K562 (cell line): ENCODE measurements at regions not wholly inside any gene's neighbourhood (a gene's known extent, or its start where the extent isn't known, plus 50 kb on each side); places are given as distances from the start of the nearest gene placed in this dataset.

ENCODE experiments used
- ATAC-seq: fragments of 200-7000 bp; cut with Tn5 transposase; 3 replicates; pipeline ENCODE4 v1.9.1; 2020; ENCODE audit warnings: moderate library complexity
- BruUV-seq: library from RNA; stranded (reverse); fragments of 400-500 nt; replicated peaks from 2 replicates; lab custom pipeline; 2021; lab: Mats Ljungman, UMichigan
- CTCF ChIA-PET: fragments of 300-600 bp; formaldehyde crosslinking; extraction: SDS; loops from one replicate; lab custom pipeline; 2021; ENCODE audit warnings: low intra/inter-chr PET ratio; lab: Yijun Ruan, JAX
- POLR2A ChIA-PET: fragments of 300-600, 350-650 bp; sonication (Branson Sonifier 250); formaldehyde crosslinking; extraction: SDS; loops from one replicate; lab custom pipeline; 2021; ENCODE audit warnings: antibody characterized with exemption, inconsistent platforms; lab: Yijun Ruan, JAX
- DNase-seq, 4 experiments: peaks; one replicate each; pipeline versions ENCODE4 v3.0.0 to v3.0.0-alpha.2; 2011 to 2018; ENCODE audit warnings: low spot score in 3 of 4, mixed read lengths in 3 of 4; ENCODE audit errors: extremely low read depth in 1 of 4
- FAIRE-seq: peaks from 2 replicates; lab custom pipeline; 2011; peaks lifted over from hg19 to GRCh38; lab: Jason Lieb, UNC
- H2AFZ ChIP-seq: 2 replicates; pipeline ENCODE4 v1.6.0; 2011; ENCODE audit warnings: low read depth, low read length, control low read depth, inconsistent platforms
- H3K27ac ChIP-seq: fragments of 200-600 bp; 3 replicates; pipeline ENCODE4 v1.8.0; 2011; ENCODE audit warnings: low read depth, mild to moderate bottlenecking, control low read depth, inconsistent platforms, low read length, moderate library complexity, mixed read lengths; ENCODE audit errors: extremely low read depth
- H3K27me3 ChIP-seq, 2 experiments: fragments of 300-600 bp in 1 of 2; 2 replicates in 1 of 2; 3 replicates in 1 of 2; pipeline versions ENCODE4 v1.6.0 to v1.8.0; 2011; ENCODE audit warnings: inconsistent platforms in 2 of 2, low read length in 2 of 2, mild to moderate bottlenecking in 1 of 2, mixed read lengths in 1 of 2, moderate library complexity in 1 of 2; ENCODE audit not compliant: control insufficient read depth in 2 of 2, insufficient read depth in 2 of 2
- H3K36me3 ChIP-seq: fragments of 300-600 bp; 3 replicates; pipeline ENCODE4 v1.8.0; 2011; ENCODE audit warnings: mild to moderate bottlenecking, low read length, inconsistent platforms; ENCODE audit not compliant: control insufficient read depth, insufficient read depth
- H3K4me1 ChIP-seq, 2 experiments: fragments of 200-600 bp in 1 of 2; replicated peaks in 1 of 2; 2 replicates in 1 of 2; 3 replicates in 1 of 2; pipeline versions ENCODE4 v1.5.1 to v1.8.0; 2011; ENCODE audit warnings: inconsistent platforms in 2 of 2, low read length in 2 of 2, mild to moderate bottlenecking in 1 of 2, mixed read lengths in 1 of 2, moderate library complexity in 1 of 2; ENCODE audit not compliant: control insufficient read depth in 2 of 2, insufficient read depth in 2 of 2
- H3K4me2 ChIP-seq: 2 replicates; pipeline ENCODE4 v1.6.1; 2011; ENCODE audit warnings: low read length, control low read depth, inconsistent platforms, mixed read lengths; ENCODE audit not compliant: insufficient read depth
- H3K4me3 ChIP-seq: fragments of 200-600 bp; sonication (generic), shearing (Covaris generic); 2 replicates; pipeline ENCODE4 v1.5.1; 2016; ENCODE audit warnings: control low read depth, inconsistent platforms
- H3K79me2 ChIP-seq: fragments of 200-600 bp; 3 replicates; pipeline ENCODE4 v1.8.0; 2011; ENCODE audit warnings: low read length, inconsistent platforms; ENCODE audit not compliant: control insufficient read depth, insufficient read depth
- H3K9ac ChIP-seq, 2 experiments: 2 replicates each; pipeline versions ENCODE4 v1.6.0 to v1.6.1; 2011; ENCODE audit warnings: low read depth in 2 of 2, low read length in 2 of 2, control low read depth in 1 of 2, inconsistent platforms in 1 of 2, mild to moderate bottlenecking in 1 of 2, mixed read lengths in 1 of 2; ENCODE audit not compliant: insufficient read depth in 1 of 2
- H3K9me1 ChIP-seq: one replicate; pipeline ENCODE4 v1.6.0; 2011; ENCODE audit warnings: inconsistent platforms, mild to moderate bottlenecking, low read length, moderate library complexity; ENCODE audit not compliant: control insufficient read depth, insufficient read depth
- H3K9me3 ChIP-seq: replicated peaks from 2 replicates; pipeline ENCODE4 v1.5.1; 2011; ENCODE audit warnings: low read depth, low read length, inconsistent platforms; ENCODE audit not compliant: control insufficient read depth, insufficient read depth
- H4K20me1 ChIP-seq: replicated peaks from 2 replicates; pipeline ENCODE4 v1.6.1; 2011; ENCODE audit warnings: low read length, inconsistent platforms, mixed read lengths; ENCODE audit not compliant: control insufficient read depth, insufficient read depth
- BRF1 ChIP-seq: IDR thresholded peaks from 3 replicates; pipeline ENCODE4 v1.6.1; 2011; ENCODE audit warnings: borderline replicate concordance, mild to moderate bottlenecking; ENCODE audit not compliant: insufficient read length; ENCODE audit errors: extremely low read depth
- CEBPG ChIP-seq, 3 experiments: fragments of 200-800 bp in 1 of 3; sonication (Bioruptor generic) in 1 of 3; sonication (generic) in 1 of 3; formaldehyde crosslinking in 1 of 3; IDR thresholded peaks in 2 of 3; conservative IDR thresholded peaks in 1 of 3; 2 replicates each; pipeline versions ENCODE4 v1.6.1 to v1.8.0; 2016 to 2022; ENCODE audit warnings: missing compliant biosample characterization in 2 of 3, missing genetic modification characterization in 2 of 3, mild to moderate bottlenecking in 1 of 3, missing genetic modification reagents in 1 of 3
- E2F3 ChIP-seq: fragments of 250-450 bp; sonication (Bioruptor Pico); IDR thresholded peaks from 2 replicates; pipeline ENCODE4 v1.4.0; 2020; ENCODE audit warnings: mild to moderate bottlenecking
- HEY1 ChIP-seq: fragments of 250-450 bp; sonication (Bioruptor Pico); IDR thresholded peaks from 2 replicates; pipeline ENCODE4 v1.5.0; 2020; ENCODE audit warnings: mild to moderate bottlenecking, moderate library complexity, borderline replicate concordance
- LCOR ChIP-seq: sonication (generic); formaldehyde crosslinking; IDR thresholded peaks from 2 replicates; pipeline ENCODE4 v1.8.0; 2022; ENCODE audit warnings: mild to moderate bottlenecking, missing genetic modification reagents
- RBBP5 ChIP-seq: fragments of 200-600 bp; sonication (generic); IDR thresholded peaks from 2 replicates; pipeline ENCODE4 v1.6.1; 2012; ENCODE audit warnings: borderline replicate concordance, mild to moderate bottlenecking, low read length, control low read depth, inconsistent platforms; ENCODE audit not compliant: insufficient read depth, poor library complexity, severe bottlenecking
- WGBS: fragments of 100-300 bp; shearing (Covaris generic); methylation state at CpG from one replicate; pipeline ENCODE4 v1.1.6; 2016; ENCODE audit warnings: low coverage, mixed read lengths; ENCODE audit not compliant: insufficient coverage; ENCODE audit errors: missing lambda C conversion rate; 5-methylcytosine and 5-hydroxymethylcytosine counted together
- in situ Hi-C: fragments of 300-500 bp; cut with MboI; formaldehyde crosslinking; loops from 4 replicates; pipeline ENCODE4 v1.15.0; 2018; ENCODE audit warnings: inconsistent platforms, mixed read lengths
- intact Hi-C: fragments of 100-400 bp; cut with micrococcal nuclease; formaldehyde crosslinking; loops from 2 replicates; pipeline ENCODE4 v1.14.2; 2022
- TF ChIP-seq, protein P1 (sequence below): sonication (generic); formaldehyde crosslinking; IDR thresholded peaks from 2 replicates; pipeline ENCODE4 v1.8.1; 2023; ENCODE audit warnings: mild to moderate bottlenecking, missing genetic modification reagents, moderate library complexity

DNA sequence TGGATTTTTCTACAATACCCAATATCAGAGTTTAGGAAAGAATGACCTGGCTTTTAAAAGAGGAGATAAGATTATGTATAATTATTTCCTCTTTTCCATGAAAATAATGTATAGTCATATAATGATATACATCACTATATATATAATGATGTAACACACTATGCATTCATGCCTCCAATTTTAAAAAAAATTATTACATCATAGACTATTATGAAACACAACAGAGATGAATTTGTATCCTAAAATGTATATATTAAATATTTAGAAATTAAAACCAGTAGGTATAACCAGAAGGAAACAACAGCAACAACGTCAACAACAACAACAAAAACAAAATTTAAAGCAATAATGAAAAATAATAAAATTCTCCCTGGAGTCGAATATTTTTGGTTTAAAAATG lies 1856.5 kb upstream of the CDH6 start:
- no peaks in the 10 kb centered on the region for H3K9me1 ChIP-seq
- no peak for TF ChIP-seq HEY1 (CRISPR knock-in tag)
- TF ChIP-seq CEBPG (CRISPR knock-in tag; IDR thresholded peaks at IDR 0.05): no peak
- TF ChIP-seq CEBPG (tag; conservative IDR thresholded peaks at IDR 0.05 in 1 of 2, IDR thresholded peaks at IDR 0.05 in 1 of 2): peak in 1 of 2 experiments; percentile 70; a peak in 3 of 4 replicates
- TF ChIP-seq, all 486 proteins: peak for 1
- no peak overlapping the region for H3K4me2 ChIP-seq
- no peak overlapping the region for H3K9ac ChIP-seq
- intact Hi-C loops: no loop called here
- no TSS peak for BruUV-seq
- WGBS: 0% methylated on average over 2 of the region's 2 CpGs
- H3K4me1 ChIP-seq: no peaks in the 10 kb centered on the region
- no peaks in the 10 kb centered on the region for H3K36me3 ChIP-seq
- FAIRE-seq (no peak), ATAC-seq (no peak), DNase-seq (no peak)
- H3K27ac ChIP-seq: no peak overlapping the region
- no peaks in the 10 kb centered on the region; the same call in 1 of the 2 replicates for H3K9me3 ChIP-seq
- H3K4me3 ChIP-seq: no peak overlapping the region
- H3K79me2 ChIP-seq: no peaks in the 10 kb centered on the region
- in situ Hi-C loops: no loop called here
- H3K27me3 ChIP-seq: no peaks in the 10 kb centered on the region
- CTCF ChIA-PET: no interaction called here
- POLR2A ChIA-PET: no interaction called here
- H2AFZ ChIP-seq: no peak overlapping the region
- H4K20me1 ChIP-seq: no peaks in the 10 kb centered on the region

DNA sequence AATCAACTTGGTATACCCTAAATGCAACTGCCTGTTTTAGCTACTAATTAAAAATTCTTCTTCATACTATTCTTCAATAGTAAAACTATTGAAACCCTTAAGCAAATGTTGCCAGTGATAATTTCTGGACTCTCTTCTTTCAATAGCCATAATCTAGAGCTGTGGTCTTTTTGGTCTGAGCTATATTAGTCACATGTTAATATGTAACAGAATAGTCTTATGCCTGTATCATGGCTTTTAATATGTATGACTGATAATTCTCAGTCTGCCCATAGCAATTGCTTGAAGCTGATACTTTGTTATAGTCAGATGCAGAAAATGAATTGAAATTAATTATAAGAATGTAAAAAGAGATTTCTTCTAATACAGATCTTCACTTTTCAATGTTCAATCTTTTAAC lies 1871.9 kb upstream of the CDH6 start:
- no peaks in the 10 kb centered on the region for H3K9me1 ChIP-seq
- no peaks in the 10 kb centered on the region for H4K20me1 ChIP-seq
- H3K79me2 ChIP-seq: no peaks in the 10 kb centered on the region
- no TSS peak for BruUV-seq
- in situ Hi-C loops (no loop called here), intact Hi-C loops (no loop called here)
- H3K36me3 ChIP-seq: no peaks in the 10 kb centered on the region
- DNase-seq (no peak), FAIRE-seq (no peak), ATAC-seq (no peak)
- H3K4me1 ChIP-seq: no peaks in the 10 kb centered on the region
- no peaks in the 10 kb centered on the region for H3K9me3 ChIP-seq
- no peaks in the 10 kb centered on the region for H3K27me3 ChIP-seq
- no peak overlapping the region for H2AFZ ChIP-seq
- TF ChIP-seq, protein P1, sequence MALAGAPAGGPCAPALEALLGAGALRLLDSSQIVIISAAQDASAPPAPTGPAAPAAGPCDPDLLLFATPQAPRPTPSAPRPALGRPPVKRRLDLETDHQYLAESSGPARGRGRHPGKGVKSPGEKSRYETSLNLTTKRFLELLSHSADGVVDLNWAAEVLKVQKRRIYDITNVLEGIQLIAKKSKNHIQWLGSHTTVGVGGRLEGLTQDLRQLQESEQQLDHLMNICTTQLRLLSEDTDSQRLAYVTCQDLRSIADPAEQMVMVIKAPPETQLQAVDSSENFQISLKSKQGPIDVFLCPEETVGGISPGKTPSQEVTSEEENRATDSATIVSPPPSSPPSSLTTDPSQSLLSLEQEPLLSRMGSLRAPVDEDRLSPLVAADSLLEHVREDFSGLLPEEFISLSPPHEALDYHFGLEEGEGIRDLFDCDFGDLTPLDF (CRISPR knock-in tag): no peak
- TF ChIP-seq RBBP5 (no peak), E2F3 (no peak), BRF1 (no peak), LCOR (CRISPR knock-in tag) (no peak)
- H3K4me3 ChIP-seq: no peak overlapping the region
- H3K27ac ChIP-seq: no peak overlapping the region
- H3K9ac ChIP-seq: no peak overlapping the region
- H3K4me2 ChIP-seq: no peak overlapping the region
- ChIA-PET POLR2A (no interaction called here), CTCF (no interaction called here)
